ENCODE measurements at regions not wholly inside any gene's neighbourhood (a gene's known extent, or its start where the extent isn't known, plus 50 kb on each side); places are given as distances from the start of the nearest gene placed in this dataset.

DNA sequence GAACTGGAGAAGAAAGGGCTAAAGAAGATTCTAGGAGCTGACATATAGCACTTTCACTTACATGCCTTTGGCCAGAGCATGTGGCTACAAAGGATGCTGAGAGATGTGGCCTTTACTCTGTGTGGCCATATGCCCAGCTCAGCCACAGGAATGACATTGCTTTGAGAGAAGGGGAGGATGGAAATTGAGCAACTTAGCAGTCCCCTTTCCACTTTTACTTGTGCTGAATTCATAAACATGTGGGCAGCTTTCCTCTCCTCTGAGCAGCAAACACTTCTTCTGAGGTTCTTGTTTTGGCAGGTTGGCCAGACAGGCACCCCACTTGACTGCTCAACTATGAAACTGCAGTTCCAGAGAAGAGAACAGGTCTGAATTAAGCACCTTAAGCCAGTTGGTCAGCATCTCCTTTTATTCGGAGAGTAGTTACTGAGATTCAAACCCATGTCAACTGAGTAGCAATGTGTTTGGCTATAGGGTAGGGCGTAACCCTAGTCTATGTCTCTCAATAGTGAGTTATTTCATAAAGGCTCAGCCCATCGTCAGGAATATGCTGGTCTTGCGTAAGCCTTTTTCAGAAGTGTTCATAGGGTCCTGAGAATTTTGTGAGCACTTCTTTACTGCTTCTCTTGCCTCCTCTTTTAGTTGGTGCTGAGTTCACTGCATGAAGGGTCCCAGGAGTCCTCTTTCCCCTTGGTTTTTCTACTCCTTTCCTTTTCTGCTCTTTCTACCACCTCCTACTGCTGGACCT, 134.5 kb downstream of the PALM2AKAP2 start:
- no peak for DNase-seq

- DNase-seq: no peak
These were observed 136.3 kb downstream of the PALM2AKAP2 start for GRCh38 chr9:109916316-109916715.

- no peak for DNase-seq
These were observed 138.6 kb downstream of the PALM2AKAP2 start for GRCh38 chr9:109918339-109919163.

- DNase-seq: no peak
These were observed 139.9 kb downstream of the PALM2AKAP2 start for GRCh38 chr9:109919736-109920408.

DNA sequence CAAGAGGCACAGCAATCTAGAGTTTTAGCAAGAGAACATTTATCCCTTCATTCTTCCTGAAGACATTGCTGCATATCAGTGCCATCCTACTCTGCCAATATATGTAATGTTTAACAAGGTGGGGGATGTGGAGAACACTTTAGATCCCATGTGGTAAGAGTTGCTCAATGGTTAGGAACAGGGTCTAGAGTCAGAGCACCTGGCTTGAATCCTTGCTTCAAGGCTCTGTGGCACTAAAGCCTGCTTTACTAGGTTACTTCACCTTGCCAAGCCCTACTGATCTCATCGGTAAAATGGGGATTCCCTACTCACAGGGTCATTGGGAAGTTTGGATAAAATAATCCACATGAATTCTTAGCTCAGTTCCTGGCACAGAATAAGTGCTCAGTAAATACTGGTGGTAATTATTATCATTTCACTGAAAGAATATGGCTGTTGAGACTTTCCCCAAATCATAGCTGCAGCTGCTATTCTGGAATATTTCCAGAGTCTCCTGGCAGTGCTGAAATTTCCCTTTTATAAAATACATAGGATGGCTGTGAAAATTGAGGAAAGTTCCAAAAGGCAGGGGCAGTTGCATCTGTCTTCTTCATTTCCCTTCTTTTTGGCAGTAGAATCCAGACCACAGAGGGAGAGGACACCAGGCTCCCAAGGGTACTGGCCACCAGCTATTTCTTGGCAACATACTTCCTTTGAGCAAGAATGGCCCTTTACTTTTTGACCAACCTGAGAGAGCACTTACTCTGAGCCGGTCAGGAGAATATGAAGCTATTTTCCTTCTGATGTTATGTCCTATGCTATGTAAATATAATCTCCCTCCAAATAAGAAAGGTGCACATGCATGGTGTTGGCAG, 142.8 kb downstream of the PALM2AKAP2 start:
- DNase-seq: no peak

- DNase-seq: no peak
These were observed 143.4 kb downstream of the PALM2AKAP2 start for GRCh38 chr9:109923471-109923760.

DNA sequence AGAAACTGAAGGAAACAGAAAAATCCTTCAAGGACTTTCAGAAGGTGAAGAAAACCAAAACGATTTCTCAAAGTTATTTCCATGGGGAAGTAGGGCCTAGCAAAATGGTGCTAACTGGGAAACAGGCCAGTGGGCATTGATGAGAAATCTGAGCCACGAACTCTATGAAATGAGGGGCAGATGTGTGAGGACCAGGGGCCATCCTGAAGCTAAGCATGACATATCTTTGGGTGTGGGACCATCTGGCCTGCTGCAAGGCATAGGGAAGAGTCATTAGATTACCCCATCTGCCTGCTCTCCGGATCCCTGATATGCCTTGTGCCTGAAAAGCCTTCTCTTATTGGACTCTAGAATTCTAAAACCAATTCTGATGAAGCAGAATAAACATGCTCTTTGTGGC, 143.8 kb downstream of the PALM2AKAP2 start:
- DNase-seq: no peak

- DNase-seq: no peak
These were observed 145.8 kb downstream of the PALM2AKAP2 start for GRCh38 chr9:109925799-109926198.

GRCh38 chr9:109926421-109926869, 146.4 kb downstream of the PALM2AKAP2 start:
- DNase-seq: no peak

GRCh38 chr9:109931623-109932022, 151.6 kb downstream of the PALM2AKAP2 start:
- DNase-seq: no peak

- DNase-seq: no peak
These were observed 154.3 kb downstream of the PALM2AKAP2 start for GRCh38 chr9:109934136-109934856.

DNA sequence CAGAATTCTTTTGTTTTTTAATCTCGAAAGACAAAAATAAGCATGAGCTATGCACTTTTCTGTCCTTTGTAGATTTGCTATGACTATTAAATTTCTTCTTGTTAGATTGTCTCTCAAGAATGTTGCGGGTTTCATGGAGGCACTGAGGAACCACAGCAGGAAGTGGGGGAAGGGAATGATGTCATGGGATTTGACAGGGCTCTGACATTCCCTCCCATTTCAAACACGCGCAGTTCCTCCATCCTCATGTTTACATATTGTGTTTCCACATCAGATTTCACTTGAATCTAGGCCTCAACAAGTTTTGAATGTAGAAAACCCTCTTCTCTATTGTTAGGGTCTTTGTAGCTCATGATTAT, 154.8 kb downstream of the PALM2AKAP2 start:
- DNase-seq: no peak

DNA sequence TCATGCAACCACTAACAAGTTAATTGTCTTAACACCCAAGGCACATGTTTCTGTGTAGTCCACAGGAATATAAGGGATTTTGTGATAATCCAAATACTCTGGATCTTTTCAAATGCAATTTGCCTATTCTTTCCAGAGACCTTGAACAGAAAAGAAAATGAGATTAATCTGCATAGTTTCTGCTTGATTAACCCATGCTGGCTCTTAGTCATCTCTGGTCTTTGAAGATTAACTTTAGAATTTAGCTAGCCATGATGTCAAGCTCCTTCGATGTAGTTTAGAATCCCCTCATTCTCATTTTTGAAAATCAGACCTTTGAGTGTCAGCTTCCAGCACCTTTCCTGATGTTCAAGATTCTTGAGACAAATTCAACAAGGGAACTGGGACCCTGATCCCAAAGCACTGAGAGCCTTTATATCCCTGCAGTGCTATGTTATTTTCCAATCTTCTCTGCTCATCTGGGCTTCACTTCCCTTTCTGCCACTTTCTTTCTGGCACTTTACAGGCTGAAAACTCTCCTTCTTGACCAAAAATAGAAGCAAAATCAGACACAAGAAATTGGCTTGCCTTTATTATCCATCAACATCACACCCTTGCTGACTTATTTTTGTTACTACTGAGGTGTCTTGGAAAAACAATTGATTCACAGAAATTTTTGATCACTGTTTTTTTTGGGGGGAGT, 155.5 kb downstream of the PALM2AKAP2 start:
- no peak for DNase-seq

DNA sequence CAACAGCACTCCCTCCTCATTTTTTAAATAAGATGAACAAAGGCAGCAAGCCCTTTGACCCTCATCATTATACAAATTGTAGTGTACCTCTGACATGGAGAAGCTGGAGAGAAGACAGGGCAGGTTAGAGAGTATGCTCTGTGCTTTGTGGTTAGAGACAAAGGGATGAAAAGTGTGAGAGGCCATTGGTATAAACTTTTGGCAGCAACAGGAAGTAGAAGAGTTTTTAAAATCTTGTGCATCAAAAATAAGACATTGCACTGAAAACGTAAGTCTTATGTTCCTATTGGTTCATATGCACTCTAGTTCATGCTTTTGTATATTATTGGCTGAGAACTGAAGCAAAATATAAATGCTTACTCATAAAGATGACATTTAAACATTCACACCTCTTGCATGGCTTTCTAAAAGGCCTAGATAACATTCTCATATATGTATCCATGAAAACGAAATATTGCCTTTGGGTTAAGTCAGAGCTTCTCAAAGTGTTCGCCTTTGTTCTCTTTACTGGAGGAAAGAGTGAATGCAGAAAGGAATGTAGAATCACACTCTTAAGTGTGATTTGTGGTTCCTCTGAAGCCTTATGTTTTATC, 158.0 kb downstream of the PALM2AKAP2 start:
- DNase-seq: no peak

- no peak for DNase-seq
These were observed 159.8 kb downstream of the PALM2AKAP2 start for GRCh38 chr9:109939698-109940342.

GRCh38 chr9:109940561-109940960, 160.6 kb downstream of the PALM2AKAP2 start:
- DNase-seq: no peak

DNA sequence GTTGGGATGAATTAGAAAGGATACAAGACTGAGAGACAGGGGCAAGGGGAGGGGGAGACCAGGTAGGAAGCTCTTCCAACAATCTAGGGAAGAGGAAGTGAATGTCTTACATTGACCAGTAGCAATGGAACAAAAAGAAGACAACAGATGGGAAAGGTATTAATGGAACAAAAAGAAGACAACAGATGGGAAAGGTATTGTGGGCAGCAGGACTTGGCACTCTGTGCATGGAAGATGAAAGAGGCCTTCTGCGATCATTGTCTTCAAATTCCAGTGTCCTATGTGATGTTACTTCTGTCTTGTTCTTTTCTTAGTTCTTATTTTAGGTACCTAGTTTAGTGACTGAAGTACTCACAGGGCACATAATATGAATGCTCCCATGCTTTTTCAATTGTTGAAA, 161.8 kb downstream of the PALM2AKAP2 start:
- no peak for DNase-seq

DNA sequence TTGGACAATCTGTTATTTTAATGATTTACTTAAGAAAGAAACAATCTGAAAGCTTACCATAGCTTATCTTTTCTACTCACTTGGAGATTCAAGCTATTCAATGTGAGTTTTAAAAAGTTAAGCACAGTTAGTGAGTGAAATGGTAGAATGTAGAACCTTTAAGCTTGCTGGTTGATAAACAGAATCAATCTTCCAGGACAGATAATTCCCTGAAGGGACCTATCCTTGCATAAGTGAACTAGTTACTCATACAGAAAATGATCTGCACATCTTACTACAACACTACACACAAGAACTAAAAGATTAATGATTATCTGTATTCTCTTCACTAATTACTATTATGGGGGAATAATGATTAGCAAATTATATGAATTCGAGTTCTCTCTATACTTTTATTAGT, 165.6 kb downstream of the PALM2AKAP2 start:
- no peak for DNase-seq

DNA sequence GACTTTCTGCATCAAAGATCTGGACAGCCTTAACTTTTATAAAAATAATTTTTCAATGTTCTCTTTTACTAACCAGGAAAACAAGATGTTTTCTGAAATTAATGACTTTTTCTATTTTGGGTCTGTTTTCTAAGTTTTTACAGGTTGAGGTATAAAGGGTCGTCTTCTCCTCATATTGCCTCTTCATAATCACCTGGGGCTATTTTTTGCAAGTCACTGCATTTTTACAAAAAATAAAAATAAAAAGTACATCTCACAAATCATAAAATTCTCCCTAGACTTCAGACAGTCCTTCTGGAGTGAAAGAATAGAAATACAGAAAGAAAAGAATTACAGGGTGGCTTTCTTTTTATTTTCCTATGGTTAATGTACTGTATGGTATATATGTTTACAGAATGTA, 168.5 kb downstream of the PALM2AKAP2 start:
- no peak for DNase-seq

DNA sequence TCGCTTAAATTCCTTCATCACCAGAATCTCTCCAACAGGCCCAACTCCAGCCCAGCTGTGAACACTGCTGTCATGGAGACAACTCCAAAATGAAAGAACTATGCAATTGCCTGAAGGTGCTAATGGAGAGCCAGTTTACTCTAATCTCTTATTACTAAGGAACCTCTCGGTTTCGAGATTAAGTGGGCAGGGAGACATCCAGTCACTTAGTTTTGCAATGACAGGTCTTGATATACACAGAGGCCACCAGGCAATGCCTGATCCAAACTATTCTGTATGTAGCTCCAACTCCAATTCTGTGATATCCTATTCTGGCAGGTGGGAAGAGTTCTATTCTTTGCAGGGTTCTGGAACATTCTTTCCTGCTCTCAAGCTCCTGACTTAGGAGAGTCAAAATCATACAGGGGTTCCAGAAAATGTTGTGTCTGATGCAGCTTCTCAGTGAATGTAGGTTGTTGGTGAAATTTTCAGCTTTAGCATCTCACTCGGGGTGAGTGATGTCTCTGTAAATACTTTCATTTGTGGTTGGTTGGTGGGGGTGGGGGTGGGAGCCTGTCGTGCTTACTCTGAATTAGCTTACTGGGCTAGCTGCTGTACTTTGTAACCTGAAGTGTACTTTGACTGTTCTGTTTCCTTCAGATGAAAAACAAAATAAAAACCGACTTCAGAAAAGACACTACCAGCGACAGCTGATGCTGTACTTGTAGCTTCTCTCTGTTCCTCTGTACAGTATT, 170.9 kb downstream of the PALM2AKAP2 start:
- no peak for DNase-seq

All from SW 1271 (cell line).